CD14-positive monocyte (primary cell): ENCODE measurements at regions not wholly inside any gene's neighbourhood (a gene's known extent, or its start where the extent isn't known, plus 50 kb on each side); places are given as distances from the start of the nearest gene placed in this dataset.

ENCODE experiments used
- DNase-seq, 3 donors: peaks; one replicate each; pipeline ENCODE4 v3.0.0-alpha.2; 2011 to 2022
- H2AFZ ChIP-seq: 2 replicates; pipeline ENCODE4 v1.6.0; 2012; ENCODE audit warnings: mild to moderate bottlenecking, low read depth, low read length, inconsistent platforms; ENCODE audit not compliant: insufficient read depth, poor library complexity, severe bottlenecking
- H3K27ac ChIP-seq, 2 donors: 1 replicate in 1 of 2; 2 replicates in 1 of 2; pipeline ENCODE4 v1.5.1; 2012 to 2013; ENCODE audit warnings: low read length in 2 of 2, control low read depth in 1 of 2, inconsistent platforms in 1 of 2, low read depth in 1 of 2, mild to moderate bottlenecking in 1 of 2
- H3K27me3 ChIP-seq, 2 donors: one replicate each; pipeline versions ENCODE4 v1.6.0 to v1.6.1; 2011 to 2013; ENCODE audit warnings: low read length in 2 of 2; ENCODE audit not compliant: control insufficient read depth in 2 of 2, insufficient read depth in 2 of 2
- H3K36me3 ChIP-seq, 2 donors: replicated peaks in 1 of 2; 1 replicate in 1 of 2; 2 replicates in 1 of 2; pipeline versions ENCODE4 v1.5.1 to v1.6.1; 2012 to 2013; ENCODE audit warnings: low read length in 2 of 2, control low read depth in 1 of 2, inconsistent platforms in 1 of 2, mild to moderate bottlenecking in 1 of 2; ENCODE audit not compliant: insufficient read depth in 2 of 2, control insufficient read depth in 1 of 2
- H3K4me1 ChIP-seq, 2 donors: 1 replicate in 1 of 2; 2 replicates in 1 of 2; pipeline versions ENCODE4 v1.5.1 to v1.6.1; 2012 to 2013; ENCODE audit warnings: low read length in 2 of 2, control low read depth in 1 of 2, inconsistent platforms in 1 of 2, mild to moderate bottlenecking in 1 of 2, moderate library complexity in 1 of 2; ENCODE audit not compliant: insufficient read depth in 2 of 2, control insufficient read depth in 1 of 2
- H3K4me2 ChIP-seq: replicated peaks from 2 replicates; pipeline ENCODE3; 2012; ENCODE audit warnings: low read length, moderate library complexity, mild to moderate bottlenecking; ENCODE audit not compliant: poor library complexity, severe bottlenecking; ENCODE audit errors: extremely low read depth
- H3K4me3 ChIP-seq, 3 experiments: fragments of 200-600 bp in 1 of 3; sonication (generic) in 1 of 3; replicated peaks in 1 of 3; 1 replicate in 2 of 3; 2 replicates in 1 of 3; pipeline ENCODE4 v1.5.1; 2011 to 2013; ENCODE audit warnings: low read length in 3 of 3, mild to moderate bottlenecking in 3 of 3, control low read depth in 2 of 3, low read depth in 2 of 3, inconsistent platforms in 1 of 3, moderate library complexity in 1 of 3
- H3K79me2 ChIP-seq: 2 replicates; pipeline ENCODE4 v1.6.0; 2012; ENCODE audit warnings: mild to moderate bottlenecking, control low read depth, inconsistent platforms, low read length, moderate library complexity; ENCODE audit not compliant: insufficient read depth
- H3K9ac ChIP-seq: 2 replicates; pipeline ENCODE4 v1.6.0; 2017; ENCODE audit warnings: low read length, mild to moderate bottlenecking; ENCODE audit not compliant: insufficient read depth, poor library complexity, severe bottlenecking
- H3K9me3 ChIP-seq, 2 donors: replicated peaks in 1 of 2; 1 replicate in 1 of 2; 2 replicates in 1 of 2; pipeline versions ENCODE4 v1.5.1 to v1.6.1; 2012 to 2013; ENCODE audit warnings: low read length in 2 of 2, control low read depth in 1 of 2; ENCODE audit not compliant: control insufficient read depth in 1 of 2, insufficient read depth in 1 of 2
- H4K20me1 ChIP-seq: 2 replicates; pipeline ENCODE4 v1.6.0; 2012; ENCODE audit warnings: mild to moderate bottlenecking, low read length, control low read depth, moderate library complexity; ENCODE audit not compliant: insufficient read depth
- H3K27ac Mint-ChIP-seq, 7 donors: one replicate each; pipeline ENCODE4 v1.8.0; 2020; ENCODE audit warnings: mild to moderate bottlenecking in 7 of 7, mixed read lengths in 7 of 7, moderate library complexity in 6 of 7, inconsistent platforms in 2 of 7
- H3K27me3 Mint-ChIP-seq, 3 donors: one replicate each; pipeline ENCODE4 v1.8.0; 2021 to 2022; ENCODE audit warnings: low read depth in 3 of 3, mild to moderate bottlenecking in 3 of 3, mixed read lengths in 3 of 3, moderate library complexity in 3 of 3, inconsistent platforms in 1 of 3
- H3K36me3 Mint-ChIP-seq, 2 donors: one replicate each; pipeline ENCODE4 v1.8.0; 2020; ENCODE audit warnings: mixed read lengths in 2 of 2, inconsistent platforms in 1 of 2, mild to moderate bottlenecking in 1 of 2
- H3K4me1 Mint-ChIP-seq: one replicate; pipeline ENCODE4 v1.8.0; 2020; ENCODE audit warnings: mild to moderate bottlenecking, mixed read lengths
- H3K4me3 Mint-ChIP-seq, 2 donors: one replicate each; pipeline ENCODE4 v1.8.0; 2020; ENCODE audit warnings: mild to moderate bottlenecking in 2 of 2, mixed read lengths in 2 of 2, moderate library complexity in 1 of 2
- H3K9me3 Mint-ChIP-seq, 7 donors: one replicate each; pipeline ENCODE4 v1.8.0; 2020 to 2022; ENCODE audit warnings: mixed read lengths in 7 of 7, mild to moderate bottlenecking in 6 of 7, moderate library complexity in 6 of 7, inconsistent platforms in 2 of 7
- CTCF ChIP-seq: fragments of 200-600 bp; IDR thresholded peaks from one replicate; pipeline ENCODE4 v1.8.0; 2022; ENCODE audit warnings: antibody characterized with exemption, mild to moderate bottlenecking
- WGBS: methylation state at CpG from one replicate; pipeline ENCODE4 v1.1.5; 2013; ENCODE audit warnings: missing lambda C conversion rate; ENCODE audit not compliant: insufficient coverage; 5-methylcytosine and 5-hydroxymethylcytosine counted together
- intact Hi-C, 2 donors: fragments of 100-400 bp; cut with micrococcal nuclease; formaldehyde crosslinking; loops; one replicate each; pipeline versions ENCODE4 v1.15.0 to v1.15.1; 2023

GRCh38 chr21:14879458-14879857 lies 185.3 kb downstream of the NRIP1 start:
- H3K9me3 Mint-ChIP-seq = peaks cover 0 to 3% (median 0%) of the 10 kb centered on the region in 7 donors
- peak overlapping the region; percentile 33 for H3K4me2 ChIP-seq
- WGBS = no CpG with 5 or more reads among the region's 3 CpGs
- TF ChIP-seq CTCF = no peak
- H3K27me3 Mint-ChIP-seq = peaks cover 1 to 3% (median 2%) of the 10 kb centered on the region in 3 donors
- H3K9ac ChIP-seq = no peak overlapping the region
- peak overlapping the region in 1 of 2 donors; percentile 51 for H3K27ac ChIP-seq
- H3K79me2 ChIP-seq = no peaks in the 10 kb centered on the region
- peak overlapping the region; percentile 5 to 73 for H3K4me3 Mint-ChIP-seq
- H4K20me1 ChIP-seq = no peaks in the 10 kb centered on the region
- no peaks in the 10 kb centered on the region for H3K36me3 Mint-ChIP-seq
- H3K27ac Mint-ChIP-seq = peak overlapping the region in 6 of 7 donors; percentile 46 to 88 (median 81)
- H3K36me3 ChIP-seq = no peaks in the 10 kb centered on the region
- peak; percentile 63 to 96 (median 77) for DNase-seq
- peak overlapping the region in 1 of 3 experiments; percentile 40 for H3K4me3 ChIP-seq
- H2AFZ ChIP-seq = no peak overlapping the region
- H3K4me1 ChIP-seq = peaks cover 33 to 38% of the 10 kb centered on the region in 2 donors
- H3K4me1 Mint-ChIP-seq = peaks cover 41% of the 10 kb centered on the region
- intact Hi-C loops = loop anchor here in 1 of 2 donors (5.0 to 10.0 kb wide), 2 partner anchors 183 to 805 kb away; partner anchors contain the start of gene NRIP1
- H3K27me3 ChIP-seq = no peaks in the 10 kb centered on the region
- H3K9me3 ChIP-seq = no peaks in the 10 kb centered on the region

GRCh38 chr21:14878971-14879370 lies 185.8 kb downstream of the NRIP1 start:
- Mint-ChIP-seq H3K9me3 (peaks cover 0 to 3% (median 0%) of the 10 kb centered on the region in 7 donors), H3K36me3 (no peaks in the 10 kb centered on the region), H3K27ac (peak overlapping the region in 5 of 7 donors; percentile 50 to 88 (median 86)), H3K4me1 (peaks cover 41% of the 10 kb centered on the region), H3K27me3 (peaks cover 1 to 3% (median 2%) of the 10 kb centered on the region in 3 donors), H3K4me3 (no peak overlapping the region)
- peak overlapping the region in 1 of 3 experiments; percentile 40 for H3K4me3 ChIP-seq
- no peak for DNase-seq
- no peaks in the 10 kb centered on the region for H3K36me3 ChIP-seq
- TF ChIP-seq CTCF = no peak
- H3K9me3 ChIP-seq = no peaks in the 10 kb centered on the region
- no peaks in the 10 kb centered on the region for H3K79me2 ChIP-seq
- H3K4me1 ChIP-seq = peaks cover 33 to 38% of the 10 kb centered on the region in 2 donors
- H3K9ac ChIP-seq = no peak overlapping the region
- no peak overlapping the region for H2AFZ ChIP-seq
- no peaks in the 10 kb centered on the region for H3K27me3 ChIP-seq
- intact Hi-C loops = loop anchor here in 1 of 2 donors (5.0 to 10.0 kb wide), 2 partner anchors 183 to 806 kb away; partner anchors contain the start of gene NRIP1
- peak overlapping the region; percentile 33 for H3K4me2 ChIP-seq
- H3K27ac ChIP-seq = peak overlapping the region in 1 of 2 donors; percentile 51
- H4K20me1 ChIP-seq = no peaks in the 10 kb centered on the region
- no CpG with 5 or more reads among the region's 5 CpGs for WGBS
